ENCODE measurements at regions not wholly inside any gene's neighbourhood (a gene's known extent, or its start where the extent isn't known, plus 50 kb on each side); places are given as distances from the start of the nearest gene placed in this dataset.

- ATAC-seq (no peak), DNase-seq (ENCODE audit: low spot score) (no peak)
- Histone ChIP-seq H3K4me1 (ENCODE audit: insufficient read depth) (no peaks in the 10 kb centered on the region), H3K79me2 (replicated peaks; ENCODE audit: insufficient read depth) (no peaks in the 10 kb centered on the region), H3K27ac (ENCODE audit: low read depth) (no peak overlapping the region), H2AFZ (no peak overlapping the region), H3K9me2 (ENCODE audit: insufficient read depth) (no peaks in the 10 kb centered on the region), H3K36me3 (ENCODE audit: insufficient read depth) (no peaks in the 10 kb centered on the region; the same call in 1 of the 2 replicates), H3K4me3 (no peak overlapping the region), H3K27me3 (ENCODE audit: insufficient read depth) (no peaks in the 10 kb centered on the region), H3F3A (replicated peaks; ENCODE audit: low read depth) (no peaks in the 10 kb centered on the region), H4K20me1 (replicated peaks; ENCODE audit: insufficient read depth) (no peaks in the 10 kb centered on the region), H3K4me2 (no peak overlapping the region)
- no peak for TF ChIP-seq JUNB (IDR thresholded peaks at IDR 0.05; ENCODE audit: unreplicated experiment)
- no peak for TF ChIP-seq STAT1 (IDR thresholded peaks at IDR 0.05; ENCODE audit: unreplicated experiment)
- no peak for TF ChIP-seq ZNF114 (CRISPR knock-in tag; IDR thresholded peaks at IDR 0.05)
- no peak for TF ChIP-seq POLR2AphosphoS5 (IDR thresholded peaks at IDR 0.05; ENCODE audit: low read depth)
- TF ChIP-seq ETS1 (IDR thresholded peaks at IDR 0.05) = no peak
- TF ChIP-seq REST (IDR thresholded peaks at IDR 0.05; ENCODE audit: unreplicated experiment) = no peak
- TF ChIP-seq CREB1 (CRISPR knock-in tag; IDR thresholded peaks at IDR 0.05; ENCODE audit: low read depth) = no peak
- no peak for TF ChIP-seq ZNF331 (CRISPR knock-in tag; IDR thresholded peaks at IDR 0.05; ENCODE audit: low read depth)
- TF ChIP-seq, protein P1, sequence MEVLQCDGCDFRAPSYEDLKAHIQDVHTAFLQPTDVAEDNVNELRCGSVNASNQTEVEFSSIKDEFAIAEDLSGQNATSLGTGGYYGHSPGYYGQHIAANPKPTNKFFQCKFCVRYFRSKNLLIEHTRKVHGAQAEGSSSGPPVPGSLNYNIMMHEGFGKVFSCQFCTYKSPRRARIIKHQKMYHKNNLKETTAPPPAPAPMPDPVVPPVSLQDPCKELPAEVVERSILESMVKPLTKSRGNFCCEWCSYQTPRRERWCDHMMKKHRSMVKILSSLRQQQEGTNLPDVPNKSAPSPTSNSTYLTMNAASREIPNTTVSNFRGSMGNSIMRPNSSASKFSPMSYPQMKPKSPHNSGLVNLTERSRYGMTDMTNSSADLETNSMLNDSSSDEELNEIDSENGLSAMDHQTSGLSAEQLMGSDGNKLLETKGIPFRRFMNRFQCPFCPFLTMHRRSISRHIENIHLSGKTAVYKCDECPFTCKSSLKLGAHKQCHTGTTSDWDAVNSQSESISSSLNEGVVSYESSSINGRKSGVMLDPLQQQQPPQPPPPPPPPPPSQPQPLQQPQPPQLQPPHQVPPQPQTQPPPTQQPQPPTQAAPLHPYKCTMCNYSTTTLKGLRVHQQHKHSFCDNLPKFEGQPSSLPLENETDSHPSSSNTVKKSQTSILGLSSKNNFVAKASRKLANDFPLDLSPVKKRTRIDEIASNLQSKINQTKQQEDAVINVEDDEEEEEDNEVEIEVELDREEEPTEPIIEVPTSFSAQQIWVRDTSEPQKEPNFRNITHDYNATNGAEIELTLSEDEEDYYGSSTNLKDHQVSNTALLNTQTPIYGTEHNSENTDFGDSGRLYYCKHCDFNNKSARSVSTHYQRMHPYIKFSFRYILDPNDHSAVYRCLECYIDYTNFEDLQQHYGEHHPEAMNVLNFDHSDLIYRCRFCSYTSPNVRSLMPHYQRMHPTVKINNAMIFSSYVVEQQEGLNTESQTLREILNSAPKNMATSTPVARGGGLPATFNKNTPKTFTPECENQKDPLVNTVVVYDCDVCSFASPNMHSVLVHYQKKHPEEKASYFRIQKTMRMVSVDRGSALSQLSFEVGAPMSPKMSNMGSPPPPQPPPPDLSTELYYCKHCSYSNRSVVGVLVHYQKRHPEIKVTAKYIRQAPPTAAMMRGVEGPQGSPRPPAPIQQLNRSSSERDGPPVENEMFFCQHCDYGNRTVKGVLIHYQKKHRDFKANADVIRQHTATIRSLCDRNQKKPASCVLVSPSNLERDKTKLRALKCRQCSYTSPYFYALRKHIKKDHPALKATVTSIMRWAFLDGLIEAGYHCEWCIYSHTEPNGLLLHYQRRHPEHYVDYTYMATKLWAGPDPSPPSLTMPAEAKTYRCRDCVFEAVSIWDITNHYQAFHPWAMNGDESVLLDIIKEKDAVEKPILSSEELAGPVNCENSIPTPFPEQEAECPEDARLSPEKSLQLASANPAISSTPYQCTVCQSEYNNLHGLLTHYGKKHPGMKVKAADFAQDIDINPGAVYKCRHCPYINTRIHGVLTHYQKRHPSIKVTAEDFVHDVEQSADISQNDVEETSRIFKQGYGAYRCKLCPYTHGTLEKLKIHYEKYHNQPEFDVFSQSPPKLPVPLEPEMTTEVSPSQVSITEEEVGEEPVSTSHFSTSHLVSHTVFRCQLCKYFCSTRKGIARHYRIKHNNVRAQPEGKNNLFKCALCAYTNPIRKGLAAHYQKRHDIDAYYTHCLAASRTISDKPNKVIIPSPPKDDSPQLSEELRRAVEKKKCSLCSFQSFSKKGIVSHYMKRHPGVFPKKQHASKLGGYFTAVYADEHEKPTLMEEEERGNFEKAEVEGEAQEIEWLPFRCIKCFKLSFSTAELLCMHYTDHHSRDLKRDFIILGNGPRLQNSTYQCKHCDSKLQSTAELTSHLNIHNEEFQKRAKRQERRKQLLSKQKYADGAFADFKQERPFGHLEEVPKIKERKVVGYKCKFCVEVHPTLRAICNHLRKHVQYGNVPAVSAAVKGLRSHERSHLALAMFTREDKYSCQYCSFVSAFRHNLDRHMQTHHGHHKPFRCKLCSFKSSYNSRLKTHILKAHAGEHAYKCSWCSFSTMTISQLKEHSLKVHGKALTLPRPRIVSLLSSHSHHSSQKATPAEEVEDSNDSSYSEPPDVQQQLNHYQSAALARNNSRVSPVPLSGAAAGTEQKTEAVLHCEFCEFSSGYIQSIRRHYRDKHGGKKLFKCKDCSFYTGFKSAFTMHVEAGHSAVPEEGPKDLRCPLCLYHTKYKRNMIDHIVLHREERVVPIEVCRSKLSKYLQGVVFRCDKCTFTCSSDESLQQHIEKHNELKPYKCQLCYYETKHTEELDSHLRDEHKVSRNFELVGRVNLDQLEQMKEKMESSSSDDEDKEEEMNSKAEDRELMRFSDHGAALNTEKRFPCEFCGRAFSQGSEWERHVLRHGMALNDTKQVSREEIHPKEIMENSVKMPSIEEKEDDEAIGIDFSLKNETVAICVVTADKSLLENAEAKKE (CRISPR knock-in tag; IDR thresholded peaks at IDR 0.05) = no peak
- TF ChIP-seq EZH2 (IDR thresholded peaks at IDR 0.05; ENCODE audit: low read depth, unreplicated experiment) = no peak
- TF ChIP-seq EZH2phosphoT487 (IDR thresholded peaks at IDR 0.05; ENCODE audit: unreplicated experiment) = no peak
- TF ChIP-seq, protein P2, sequence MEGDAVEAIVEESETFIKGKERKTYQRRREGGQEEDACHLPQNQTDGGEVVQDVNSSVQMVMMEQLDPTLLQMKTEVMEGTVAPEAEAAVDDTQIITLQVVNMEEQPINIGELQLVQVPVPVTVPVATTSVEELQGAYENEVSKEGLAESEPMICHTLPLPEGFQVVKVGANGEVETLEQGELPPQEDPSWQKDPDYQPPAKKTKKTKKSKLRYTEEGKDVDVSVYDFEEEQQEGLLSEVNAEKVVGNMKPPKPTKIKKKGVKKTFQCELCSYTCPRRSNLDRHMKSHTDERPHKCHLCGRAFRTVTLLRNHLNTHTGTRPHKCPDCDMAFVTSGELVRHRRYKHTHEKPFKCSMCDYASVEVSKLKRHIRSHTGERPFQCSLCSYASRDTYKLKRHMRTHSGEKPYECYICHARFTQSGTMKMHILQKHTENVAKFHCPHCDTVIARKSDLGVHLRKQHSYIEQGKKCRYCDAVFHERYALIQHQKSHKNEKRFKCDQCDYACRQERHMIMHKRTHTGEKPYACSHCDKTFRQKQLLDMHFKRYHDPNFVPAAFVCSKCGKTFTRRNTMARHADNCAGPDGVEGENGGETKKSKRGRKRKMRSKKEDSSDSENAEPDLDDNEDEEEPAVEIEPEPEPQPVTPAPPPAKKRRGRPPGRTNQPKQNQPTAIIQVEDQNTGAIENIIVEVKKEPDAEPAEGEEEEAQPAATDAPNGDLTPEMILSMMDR (conservative IDR thresholded peaks at IDR 0.05; ENCODE audit: low read depth in 2 of 2) = no peak
- TF ChIP-seq NANOG (IDR thresholded peaks at IDR 0.05; ENCODE audit: borderline replicate concordance) = no peak
- Mint-ChIP-seq H3K27me3 (ENCODE audit: insufficient read depth, low read depth, poor library complexity) (peaks cover 1% of the 10 kb centered on the region), H3K27ac (no peak overlapping the region), H3K9me3 (peaks cover 8% of the 10 kb centered on the region), H3K4me1 (no peaks in the 10 kb centered on the region), H3K4me3 (no peak overlapping the region), H3K36me3 (ENCODE audit: low read depth) (no peaks in the 10 kb centered on the region)
Measured at GRCh38 chr1:5403935-5404334, 588.3 kb downstream of the NPHP4 start.
